ENCODE measurements at regions not wholly inside any gene's neighbourhood (a gene's known extent, or its start where the extent isn't known, plus 50 kb on each side); places are given as distances from the start of the nearest gene placed in this dataset.

DNA sequence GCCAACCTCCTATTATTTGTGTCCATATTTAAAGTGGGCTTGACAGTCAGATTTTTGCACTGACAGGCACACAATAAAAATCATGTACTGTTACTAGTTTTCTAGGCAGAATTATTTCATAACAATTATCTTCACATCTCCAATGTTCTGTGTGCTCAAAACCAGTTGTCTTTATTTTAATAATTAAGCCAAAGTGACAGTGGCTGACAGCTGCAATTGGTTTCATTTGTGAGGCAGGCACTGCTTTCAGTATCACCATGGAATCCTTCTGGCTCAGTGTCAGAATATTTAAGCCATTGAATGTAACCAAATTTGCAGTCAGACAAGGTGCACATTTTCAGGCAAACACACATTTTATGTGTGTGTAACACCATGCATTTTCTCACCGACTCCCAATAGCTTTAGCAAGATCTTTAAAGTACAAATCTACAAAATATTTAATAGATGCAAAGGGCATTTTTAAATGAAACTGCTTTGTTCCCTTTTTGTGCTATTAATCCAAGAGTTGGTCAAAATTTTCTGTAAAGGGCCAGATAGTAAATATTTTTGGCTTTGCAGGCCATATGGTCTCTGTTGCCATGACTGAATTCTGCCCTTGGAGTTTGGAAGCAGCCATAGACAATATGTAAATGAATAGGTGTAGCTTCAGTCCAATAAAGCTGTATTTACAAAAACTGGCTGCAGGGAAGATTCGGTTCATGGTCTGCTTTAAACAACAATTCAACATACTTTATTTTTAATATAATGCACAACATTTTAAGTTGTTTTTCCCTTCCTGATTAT lies 486.0 kb downstream of the KCNJ2 start:
- Histone ChIP-seq H3K36me3 (ENCODE audit: control insufficient read depth, insufficient read depth, low read length) (no peaks in the 10 kb centered on the region), H3K4me3 (replicated peaks; ENCODE audit: low read depth, low read length) (no peak overlapping the region), H3K27me3 (replicated peaks; ENCODE audit: control insufficient read depth, insufficient read depth, low read length) (no peaks in the 10 kb centered on the region)
- DNase-seq (ENCODE audit: extremely low read depth, insufficient read length): no peak
- TF ChIP-seq, protein P1, sequence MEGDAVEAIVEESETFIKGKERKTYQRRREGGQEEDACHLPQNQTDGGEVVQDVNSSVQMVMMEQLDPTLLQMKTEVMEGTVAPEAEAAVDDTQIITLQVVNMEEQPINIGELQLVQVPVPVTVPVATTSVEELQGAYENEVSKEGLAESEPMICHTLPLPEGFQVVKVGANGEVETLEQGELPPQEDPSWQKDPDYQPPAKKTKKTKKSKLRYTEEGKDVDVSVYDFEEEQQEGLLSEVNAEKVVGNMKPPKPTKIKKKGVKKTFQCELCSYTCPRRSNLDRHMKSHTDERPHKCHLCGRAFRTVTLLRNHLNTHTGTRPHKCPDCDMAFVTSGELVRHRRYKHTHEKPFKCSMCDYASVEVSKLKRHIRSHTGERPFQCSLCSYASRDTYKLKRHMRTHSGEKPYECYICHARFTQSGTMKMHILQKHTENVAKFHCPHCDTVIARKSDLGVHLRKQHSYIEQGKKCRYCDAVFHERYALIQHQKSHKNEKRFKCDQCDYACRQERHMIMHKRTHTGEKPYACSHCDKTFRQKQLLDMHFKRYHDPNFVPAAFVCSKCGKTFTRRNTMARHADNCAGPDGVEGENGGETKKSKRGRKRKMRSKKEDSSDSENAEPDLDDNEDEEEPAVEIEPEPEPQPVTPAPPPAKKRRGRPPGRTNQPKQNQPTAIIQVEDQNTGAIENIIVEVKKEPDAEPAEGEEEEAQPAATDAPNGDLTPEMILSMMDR (IDR thresholded peaks at IDR 0.05; ENCODE audit: insufficient read depth, low read length, poor library complexity, severe bottlenecking): no peak

DNA sequence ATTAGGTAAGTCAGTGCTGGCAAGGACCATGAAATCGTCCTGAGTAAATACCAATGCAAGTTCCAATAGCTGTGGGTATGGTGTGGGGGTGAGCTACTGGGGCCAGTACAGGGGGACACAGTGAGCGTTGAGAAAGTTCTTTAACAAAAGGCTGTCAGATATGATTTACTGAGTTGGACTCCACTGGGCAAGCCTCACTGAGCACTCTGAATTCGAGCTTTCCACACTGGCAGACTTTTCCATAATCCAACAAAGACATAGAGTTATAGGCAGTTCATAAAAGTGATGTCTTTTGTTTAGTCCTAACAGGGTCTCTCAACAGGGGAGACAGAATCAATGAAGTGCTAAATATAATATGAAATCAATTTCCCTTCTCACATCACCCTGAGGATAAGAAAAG lies 489.0 kb downstream of the KCNJ2 start:
- DNase-seq (ENCODE audit: extremely low read depth, insufficient read length): no peak
- Histone ChIP-seq H3K27me3 (replicated peaks; ENCODE audit: control insufficient read depth, insufficient read depth, low read length) (no peaks in the 10 kb centered on the region), H3K36me3 (ENCODE audit: control insufficient read depth, insufficient read depth, low read length) (no peaks in the 10 kb centered on the region), H3K4me3 (replicated peaks; ENCODE audit: low read depth, low read length) (no peak overlapping the region)
- TF ChIP-seq, protein P1 (IDR thresholded peaks at IDR 0.05; ENCODE audit: insufficient read depth, low read length, poor library complexity, severe bottlenecking): no peak

DNA sequence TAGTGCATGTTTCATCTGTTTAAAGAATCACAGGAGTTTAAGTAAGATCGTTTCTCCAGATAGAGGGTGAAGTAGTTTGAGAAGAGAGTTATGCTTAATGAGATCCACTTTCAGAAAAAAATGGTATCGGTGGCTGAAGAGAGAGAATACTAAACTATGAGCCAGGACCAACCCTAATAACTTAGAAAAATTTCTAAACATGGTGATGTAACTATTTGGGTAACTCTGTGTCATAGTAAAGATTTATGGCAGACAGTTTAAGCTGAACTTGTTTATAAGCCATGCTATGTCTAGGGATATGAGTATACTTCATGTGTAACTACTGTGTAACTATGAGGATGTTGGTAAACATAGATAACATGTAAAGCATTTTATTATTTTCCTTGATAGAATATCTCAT lies 489.5 kb downstream of the KCNJ2 start:
- Histone ChIP-seq H3K36me3 (ENCODE audit: control insufficient read depth, insufficient read depth, low read length) (no peaks in the 10 kb centered on the region), H3K4me3 (replicated peaks; ENCODE audit: low read depth, low read length) (no peak overlapping the region), H3K27me3 (replicated peaks; ENCODE audit: control insufficient read depth, insufficient read depth, low read length) (no peaks in the 10 kb centered on the region)
- DNase-seq (ENCODE audit: extremely low read depth, insufficient read length): no peak
- TF ChIP-seq, protein P1 (IDR thresholded peaks at IDR 0.05; ENCODE audit: insufficient read depth, low read length, poor library complexity, severe bottlenecking): no peak

DNA sequence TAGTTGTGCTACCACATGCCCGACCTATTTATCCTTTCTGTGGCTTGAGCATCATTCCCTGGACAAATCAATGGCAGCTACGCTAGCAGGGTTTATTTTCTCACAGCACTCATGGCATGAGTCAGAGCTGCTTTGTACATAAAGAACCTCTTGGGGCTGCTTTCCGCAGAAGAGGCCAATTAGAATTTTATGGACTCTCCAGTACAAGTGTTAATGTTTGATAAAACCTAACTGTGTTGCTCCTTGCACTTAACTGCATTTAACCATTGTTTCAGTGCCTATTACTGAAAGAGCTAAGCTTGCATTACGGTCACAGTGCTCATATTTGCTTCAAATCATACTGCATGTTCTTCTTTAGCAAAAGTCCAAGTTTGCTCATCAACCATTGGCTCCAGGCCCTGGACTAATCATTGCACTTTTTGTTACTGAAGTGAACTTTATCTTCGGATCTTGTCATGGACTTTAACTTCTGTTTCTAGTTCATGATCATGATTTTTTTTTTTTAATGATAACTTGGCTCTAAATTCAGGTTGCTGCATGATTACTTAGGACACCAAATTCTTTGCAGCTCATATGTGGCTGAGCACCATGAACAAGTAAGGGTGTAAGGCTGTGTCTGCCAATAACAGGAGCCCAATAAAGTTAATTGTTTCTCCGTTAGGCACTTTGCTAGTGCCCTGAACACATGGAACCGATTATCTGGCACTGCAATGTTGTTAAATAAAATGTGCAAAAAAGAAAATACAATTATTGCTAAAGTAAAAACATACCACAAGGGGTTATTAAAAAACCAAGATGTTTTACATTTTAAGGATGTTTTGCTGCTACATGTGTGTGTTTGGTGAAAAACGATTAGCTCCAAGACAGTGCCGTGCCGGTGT lies 492.2 kb downstream of the KCNJ2 start:
- H3K4me3 ChIP-seq (replicated peaks; ENCODE audit: low read depth, low read length): no peak overlapping the region
- H3K36me3 ChIP-seq (ENCODE audit: control insufficient read depth, insufficient read depth, low read length): no peaks in the 10 kb centered on the region
- no peak for DNase-seq (ENCODE audit: extremely low read depth, insufficient read length)
- TF ChIP-seq, protein P1 (IDR thresholded peaks at IDR 0.05; ENCODE audit: insufficient read depth, low read length, poor library complexity, severe bottlenecking): no peak
- H3K27me3 ChIP-seq (replicated peaks; ENCODE audit: control insufficient read depth, insufficient read depth, low read length): no peaks in the 10 kb centered on the region

DNA sequence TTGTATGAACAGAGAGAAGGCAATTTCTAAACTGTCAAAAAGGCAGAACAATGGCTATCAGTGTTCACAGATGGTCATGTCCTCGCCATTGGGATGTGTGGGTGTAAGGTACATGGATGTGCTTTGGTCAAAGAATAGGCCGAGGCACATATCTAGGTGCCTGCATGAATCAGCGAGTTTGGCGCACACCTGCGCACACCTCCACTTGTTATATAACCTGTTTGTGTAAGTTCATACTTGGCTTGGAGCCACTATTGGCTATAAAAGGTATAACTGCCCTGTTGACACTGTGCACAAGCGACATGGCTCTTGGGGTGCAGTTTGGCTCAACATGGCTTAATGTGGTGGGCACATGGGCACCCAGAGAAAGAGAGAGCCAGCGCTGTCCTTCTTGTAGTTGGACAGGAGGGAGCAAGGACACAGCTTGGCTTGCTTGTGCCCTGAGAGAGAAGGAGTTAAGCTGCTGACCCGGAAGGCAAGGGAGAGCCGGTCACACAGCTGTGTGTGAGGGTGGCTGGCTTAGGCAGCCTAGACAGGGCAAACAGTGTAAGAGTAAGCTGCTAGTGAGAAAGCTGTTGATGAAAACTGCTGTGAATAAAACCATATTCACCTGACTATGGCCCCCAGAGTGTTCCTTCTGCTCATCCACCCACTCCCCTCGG lies 499.1 kb downstream of the KCNJ2 start:
- no peaks in the 10 kb centered on the region for H3K36me3 ChIP-seq (ENCODE audit: control insufficient read depth, insufficient read depth, low read length)
- no peak for DNase-seq (ENCODE audit: extremely low read depth, insufficient read length)
- H3K4me3 ChIP-seq (replicated peaks; ENCODE audit: low read depth, low read length): no peak overlapping the region
- TF ChIP-seq, protein P1 (IDR thresholded peaks at IDR 0.05; ENCODE audit: insufficient read depth, low read length, poor library complexity, severe bottlenecking): no peak
- H3K27me3 ChIP-seq (replicated peaks; ENCODE audit: control insufficient read depth, insufficient read depth, low read length): no peaks in the 10 kb centered on the region

Data from GM06990 (cell line).